COLO829 (cell line): ENCODE measurements at regions not wholly inside any gene's neighbourhood (a gene's known extent, or its start where the extent isn't known, plus 50 kb on each side); places are given as distances from the start of the nearest gene placed in this dataset.
A peak's percentile ranks its signal among the peaks of the same experiment; 100 is the strongest.
"Not testable (repeated sequence)": the region's sequence is repeated elsewhere in the genome, so short reads cannot be mapped to it uniquely, and the experiment has no call there.

Source experiments
- DNase-seq: peaks from one replicate; pipeline ENCODE4 v3.0.0; 2012; ENCODE audit warnings: low spot score

DNA sequence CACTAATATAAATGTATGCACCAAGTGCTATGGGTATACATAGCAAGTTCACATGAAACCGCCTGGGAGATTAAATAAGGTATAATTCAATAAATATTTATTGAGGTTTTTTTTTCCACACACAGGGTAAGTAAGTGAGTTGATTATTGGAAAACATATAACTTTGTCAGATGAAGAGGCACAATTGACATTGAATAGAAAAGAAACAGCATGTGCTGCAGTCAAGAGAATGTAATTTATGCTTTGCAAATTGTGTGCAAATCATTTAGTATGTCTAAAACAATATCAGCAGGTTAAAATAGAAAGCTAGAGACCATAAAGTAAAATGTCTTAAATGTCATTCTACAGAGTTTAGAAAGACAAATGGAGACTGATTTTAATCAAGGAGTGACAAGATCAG lies 560.0 kb downstream of the AMY1C start:
- no peak for DNase-seq

DNA sequence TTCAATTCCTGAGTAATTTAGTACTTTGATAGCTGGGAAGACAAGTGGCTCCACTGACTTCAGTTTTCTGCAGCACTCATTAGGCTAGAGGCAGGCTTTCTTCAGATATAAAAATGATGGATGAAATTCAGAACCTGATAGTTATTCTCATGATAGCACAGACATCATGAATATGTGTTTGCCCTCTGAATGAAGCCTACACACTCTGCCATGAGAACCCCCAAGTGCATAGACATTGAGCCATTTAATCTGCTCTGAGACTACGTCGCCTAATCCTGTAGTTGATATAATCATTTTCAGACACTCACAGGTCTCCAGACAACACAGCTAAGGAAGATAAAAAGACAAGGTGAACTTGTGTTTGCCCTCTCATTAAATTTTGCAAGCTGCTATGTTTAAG lies 566.1 kb downstream of the AMY1C start:
- DNase-seq: no peak

DNA sequence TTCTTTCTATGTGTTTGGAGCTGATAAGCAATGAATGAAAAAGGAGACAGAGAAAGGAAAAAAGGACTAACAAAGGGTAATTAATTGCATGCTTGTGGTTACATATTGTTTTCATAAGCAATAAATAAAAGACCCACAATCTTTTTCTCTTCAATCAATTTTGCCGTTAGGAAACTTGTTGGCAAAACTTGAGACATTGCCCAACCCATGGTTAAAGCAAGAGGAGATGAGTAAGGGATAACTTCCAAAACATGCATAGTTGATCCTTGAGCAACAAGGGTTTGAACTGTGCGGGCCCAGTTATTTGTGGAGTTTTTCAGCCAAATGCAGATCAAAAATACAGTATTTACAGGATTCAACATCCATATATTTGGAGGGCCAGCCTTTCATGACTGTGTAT lies 572.4 kb downstream of the AMY1C start:
- DNase-seq: no peak

DNA sequence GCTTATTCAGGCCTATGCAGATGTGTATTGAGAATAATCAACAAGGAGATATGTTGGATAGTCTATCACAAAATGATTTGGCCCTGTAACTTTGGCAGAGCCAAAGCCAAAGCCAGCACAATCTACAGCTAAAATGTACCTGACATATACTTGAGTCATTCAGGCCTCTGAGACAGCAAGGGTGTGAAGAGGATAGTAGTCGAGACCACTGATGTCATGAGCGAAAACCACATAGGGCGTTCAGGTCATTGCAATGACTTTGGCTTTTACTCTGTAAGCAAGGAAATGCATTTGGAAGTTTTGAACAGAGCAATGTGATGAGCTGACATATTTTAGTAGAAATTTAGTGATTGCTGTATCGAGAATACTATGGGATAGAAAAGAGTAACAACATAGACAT lies 579.6 kb downstream of the AMY1C start:
- no peak for DNase-seq

DNA sequence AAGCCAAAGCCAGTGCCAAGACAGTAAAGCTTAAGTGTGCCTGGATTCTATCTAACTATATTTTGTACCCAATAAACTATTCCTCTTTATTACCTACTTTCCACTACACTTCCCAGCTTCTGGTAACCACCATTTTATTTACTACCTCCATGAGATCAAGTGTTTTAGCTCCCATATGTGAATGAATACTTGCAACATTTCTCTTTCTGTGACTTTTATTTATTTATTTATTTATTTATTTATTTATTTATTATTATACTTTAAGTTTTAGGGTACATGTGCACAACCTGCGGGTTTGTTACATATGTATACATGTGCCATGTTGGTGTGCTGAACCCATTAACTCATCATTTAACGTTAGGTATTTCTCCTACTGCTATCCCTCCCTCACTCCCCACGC lies 582.1 kb downstream of the AMY1C start:
- no peak for DNase-seq

DNA sequence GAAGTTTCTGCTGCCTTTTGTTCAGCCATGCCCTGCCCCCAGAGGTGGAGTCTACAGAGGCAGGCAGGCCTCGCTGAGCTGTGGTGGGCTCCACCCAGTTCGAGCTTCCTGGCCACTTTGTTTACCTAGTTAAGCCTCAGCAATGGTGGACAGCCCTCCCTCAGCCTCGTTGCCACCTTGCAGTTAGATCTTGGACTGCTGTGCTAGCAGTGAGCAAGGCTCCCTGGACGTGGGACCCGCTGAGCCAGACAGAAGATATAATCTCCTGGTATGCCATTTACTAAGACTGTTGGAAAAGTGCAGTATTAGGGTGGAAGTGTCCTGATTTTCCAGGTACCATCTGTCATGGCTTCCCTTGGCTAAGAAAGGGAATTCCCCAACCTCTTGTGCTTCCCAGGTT lies 588.2 kb downstream of the AMY1C start:
- not testable (repeated sequence) for DNase-seq

DNA sequence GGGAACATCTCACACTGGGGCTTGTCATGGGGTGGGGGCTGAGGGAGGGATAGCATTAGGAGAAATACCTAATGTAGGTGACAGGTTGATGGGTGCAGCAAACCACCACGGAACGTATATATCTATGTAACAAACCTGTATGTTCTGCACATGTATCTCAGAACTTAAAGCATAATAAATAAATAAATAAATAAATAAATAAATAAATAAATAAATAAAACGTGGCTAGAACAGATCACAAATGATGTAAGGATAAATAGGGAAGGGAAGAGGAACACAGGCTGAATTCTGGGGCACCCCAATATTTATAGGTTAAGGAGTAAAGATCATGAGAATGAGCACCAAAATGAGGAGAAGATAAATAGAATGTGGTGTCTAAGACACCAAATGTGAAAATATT lies 592.2 kb downstream of the AMY1C start:
- no peak for DNase-seq

DNA sequence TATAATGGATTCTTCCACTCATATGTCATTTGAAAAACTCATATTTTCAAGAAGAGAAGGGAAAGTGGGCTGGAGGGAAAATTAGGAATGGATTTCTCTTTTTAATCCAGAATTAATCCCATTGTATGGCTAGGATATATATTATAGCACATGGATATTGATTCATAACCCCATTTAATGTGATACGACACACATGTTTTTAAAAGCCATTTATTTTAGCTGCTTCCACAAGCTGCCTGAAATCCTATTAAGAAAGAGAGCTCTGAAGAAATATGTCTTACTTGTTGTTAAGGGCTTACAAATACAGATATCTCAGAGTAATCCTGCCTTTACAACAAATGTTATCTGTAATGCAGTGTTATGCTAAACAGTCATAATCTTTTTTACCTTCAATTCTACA lies 598.6 kb downstream of the AMY1C start:
- no peak for DNase-seq

DNA sequence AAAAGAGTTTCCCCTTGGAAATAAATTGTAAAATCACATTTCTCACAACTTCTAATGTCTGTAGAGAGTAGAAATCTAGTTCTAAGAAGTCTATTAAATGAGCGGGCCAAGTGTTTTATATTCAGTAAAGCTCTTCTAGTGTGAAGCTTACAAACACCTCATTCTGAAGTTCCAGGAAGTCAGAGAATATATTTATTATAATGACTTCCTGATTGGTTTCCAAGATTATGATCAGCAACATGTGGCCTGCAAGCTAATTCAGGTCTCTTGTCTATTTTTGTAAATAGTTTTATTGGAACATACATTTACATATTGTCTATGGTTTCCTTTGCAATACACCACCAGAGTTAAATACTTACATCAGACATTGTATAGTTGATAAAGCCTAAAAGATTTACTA lies 603.9 kb downstream of the AMY1C start:
- DNase-seq: no peak

DNA sequence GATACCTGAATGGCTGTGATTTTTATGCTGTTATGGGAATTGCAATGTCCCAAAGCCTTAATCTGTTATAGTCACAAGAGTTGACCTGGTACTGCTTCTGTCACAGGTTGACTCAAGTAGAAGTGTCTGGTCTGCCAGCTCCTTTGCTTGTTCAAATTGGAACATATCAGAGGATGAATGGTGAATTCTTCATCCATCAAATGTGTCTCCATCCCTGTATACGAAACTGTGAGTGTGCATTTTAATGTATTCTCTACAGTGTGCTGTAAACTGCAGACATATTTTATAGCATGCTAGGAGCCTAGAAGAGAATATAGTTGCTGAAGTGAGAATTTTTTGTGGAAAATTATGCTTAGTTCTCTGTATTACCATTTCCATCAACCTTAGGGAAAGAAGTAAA lies 608.4 kb downstream of the AMY1C start:
- no peak for DNase-seq

DNA sequence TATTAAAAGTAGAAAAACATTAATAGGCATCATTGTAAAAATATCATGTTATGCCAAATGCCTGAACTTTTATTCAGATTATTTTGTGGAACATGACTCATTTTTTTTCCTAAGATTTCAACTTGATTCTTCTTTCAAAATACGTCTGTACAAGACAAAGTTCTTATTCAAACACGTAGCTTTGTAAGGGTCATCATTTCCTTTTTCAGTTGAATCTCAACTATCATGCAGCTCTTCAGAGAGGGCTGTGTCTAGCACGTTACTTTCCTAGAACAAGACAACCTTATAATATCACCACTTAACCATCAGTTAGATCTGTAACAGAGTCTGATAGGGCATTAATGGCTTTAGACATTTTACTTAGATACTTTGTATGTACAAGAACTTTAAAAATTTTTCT lies 608.9 kb downstream of the AMY1C start:
- DNase-seq: peak; percentile 15

DNA sequence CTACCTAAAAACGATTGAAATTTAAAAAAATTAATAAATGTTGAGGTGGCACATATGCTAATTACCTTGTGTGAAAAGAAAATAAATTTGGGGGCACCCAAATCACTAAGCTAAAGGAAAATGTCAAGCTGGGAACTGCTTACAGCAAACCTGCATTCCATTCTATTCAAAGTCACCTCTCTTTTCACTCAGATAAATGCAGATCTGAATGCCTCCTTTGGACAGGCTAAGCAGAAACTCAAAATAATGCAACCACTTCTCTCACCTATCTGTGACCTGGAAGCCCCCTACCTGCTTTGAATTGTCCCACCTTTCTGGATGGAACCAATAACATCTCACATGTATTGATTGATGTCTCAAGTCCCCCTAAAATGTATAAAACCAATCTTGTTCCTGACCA lies 628.7 kb downstream of the AMY1C start:
- DNase-seq: no peak

DNA sequence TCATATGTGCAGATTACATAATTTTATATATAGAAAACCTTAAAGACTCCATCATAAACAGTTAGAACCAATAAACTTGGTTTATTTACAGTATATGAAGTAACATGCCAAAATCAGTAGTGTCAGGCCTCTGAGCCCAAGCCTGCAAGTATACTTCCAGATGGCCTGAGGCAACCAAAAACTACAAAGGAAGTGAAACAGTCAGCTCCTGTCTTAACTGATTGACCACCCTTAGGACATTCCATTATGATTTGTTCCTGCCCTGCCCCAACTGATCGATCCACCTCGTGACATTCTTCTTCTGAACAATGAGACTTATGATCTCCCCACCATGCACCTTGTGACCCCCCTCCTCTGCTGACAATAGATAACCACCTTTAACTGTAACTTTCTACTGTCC lies 630.3 kb downstream of the AMY1C start:
- DNase-seq: no peak

DNA sequence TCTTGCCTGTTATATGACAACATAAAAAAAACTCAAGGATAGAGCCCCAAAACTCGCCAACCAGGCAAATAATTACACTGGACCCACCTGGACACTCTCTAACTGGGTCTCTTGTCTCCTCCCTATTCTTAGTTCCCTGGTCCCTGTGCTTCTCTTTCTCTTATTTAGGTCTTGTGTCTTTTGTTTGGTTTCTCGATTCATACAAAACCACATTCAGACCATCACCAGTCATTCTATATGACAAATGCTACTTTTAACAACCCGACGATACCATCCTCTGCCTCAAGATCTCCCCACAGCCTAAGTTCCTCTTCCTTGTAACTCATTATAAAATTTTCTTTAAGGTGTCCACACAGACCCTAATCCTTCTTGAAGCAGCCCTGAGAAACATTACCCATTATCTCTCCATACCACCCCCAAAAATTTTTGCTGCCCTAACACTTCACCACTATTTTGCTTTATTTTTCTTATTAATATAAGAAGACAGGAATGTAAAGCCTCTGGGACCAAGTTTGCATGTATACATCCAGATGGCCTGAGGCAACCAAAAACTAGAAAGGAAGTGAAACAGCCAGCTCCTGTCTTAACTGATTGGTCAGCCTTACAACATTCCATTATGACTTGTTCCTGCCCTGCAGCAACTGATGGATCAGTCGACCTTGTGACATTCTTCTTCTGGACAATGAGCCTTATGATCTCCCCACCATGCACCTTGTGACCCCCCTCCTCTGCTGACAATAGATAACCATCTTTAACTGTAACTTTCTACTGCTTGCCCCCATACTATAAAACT lies 638.2 kb downstream of the AMY1C start:
- DNase-seq: peak; percentile 21

DNA sequence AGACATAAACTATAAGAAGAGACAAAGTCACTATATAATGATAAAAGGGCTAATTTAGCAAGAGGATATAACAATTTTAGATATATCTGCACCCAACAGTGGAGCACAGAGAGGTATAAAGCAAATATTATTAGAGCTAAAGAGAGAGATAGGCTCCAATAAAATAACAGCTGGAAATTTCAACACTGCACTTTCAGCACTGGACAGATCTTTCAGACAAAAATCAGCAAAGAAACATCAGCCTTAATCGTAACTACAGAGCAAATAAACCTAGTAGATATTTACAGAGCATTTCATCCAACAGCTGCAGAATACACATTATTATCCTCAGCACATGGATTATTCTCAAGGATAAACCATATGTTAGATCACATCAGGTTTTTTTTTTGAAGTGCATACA lies 642.9 kb downstream of the AMY1C start:
- DNase-seq: no peak

DNA sequence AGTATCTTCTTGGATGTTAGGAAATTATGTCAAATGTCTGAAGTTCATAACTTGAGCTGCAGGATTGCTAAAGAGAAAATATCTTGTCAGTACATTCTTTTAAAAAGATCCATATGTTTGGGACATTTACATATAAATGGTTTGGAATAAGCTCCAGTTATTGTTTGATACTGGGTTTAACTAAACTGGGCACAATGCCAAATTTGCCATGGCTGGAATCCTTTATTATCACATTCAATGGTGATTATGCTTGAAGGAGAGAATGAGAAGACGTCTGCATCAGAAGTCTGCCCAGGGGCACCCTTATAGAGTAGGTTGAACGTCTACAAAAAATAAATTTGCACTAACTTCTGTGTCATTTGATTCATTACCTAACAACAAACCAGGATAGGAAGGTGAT lies 652.5 kb downstream of the AMY1C start:
- DNase-seq: no peak

DNA sequence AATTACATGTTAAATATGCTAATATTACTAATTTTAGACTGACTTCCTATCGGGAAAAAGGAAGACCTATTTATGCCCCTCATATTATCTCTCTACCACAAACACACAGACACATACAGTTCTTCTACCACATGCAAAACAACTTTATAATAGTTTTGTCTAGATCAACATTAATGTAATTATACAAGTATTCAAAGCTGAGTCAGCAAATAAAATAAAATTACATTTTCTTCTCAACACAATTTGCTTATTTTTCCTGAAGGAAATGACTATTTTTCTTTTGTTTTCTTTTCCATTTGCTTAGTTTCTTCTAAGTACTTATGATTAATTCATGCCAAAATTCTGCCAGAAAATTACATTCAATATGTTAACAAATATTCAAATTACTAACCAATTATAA lies 654.2 kb downstream of the AMY1C start:
- no peak for DNase-seq

DNA sequence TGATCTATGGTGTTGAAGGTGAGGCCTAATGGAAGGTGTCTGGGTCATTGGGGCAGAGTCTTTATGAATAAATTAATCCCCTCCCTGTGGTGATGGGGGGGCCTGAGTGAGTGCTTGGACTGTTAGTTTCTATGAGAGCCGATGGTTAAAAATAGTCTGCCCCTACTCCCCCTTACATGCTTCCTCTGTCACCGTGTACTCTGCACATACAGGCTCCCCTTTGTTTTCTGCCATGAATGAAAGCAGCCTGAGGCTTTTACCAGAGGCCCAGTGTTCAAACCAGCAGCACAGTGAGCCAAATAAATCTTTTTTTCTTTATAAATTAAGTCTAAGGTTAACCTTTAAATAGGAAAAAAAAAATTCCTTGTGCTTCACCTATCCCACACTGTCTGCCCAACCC lies 657.0 kb downstream of the AMY1C start:
- peak; percentile 57 for DNase-seq

DNA sequence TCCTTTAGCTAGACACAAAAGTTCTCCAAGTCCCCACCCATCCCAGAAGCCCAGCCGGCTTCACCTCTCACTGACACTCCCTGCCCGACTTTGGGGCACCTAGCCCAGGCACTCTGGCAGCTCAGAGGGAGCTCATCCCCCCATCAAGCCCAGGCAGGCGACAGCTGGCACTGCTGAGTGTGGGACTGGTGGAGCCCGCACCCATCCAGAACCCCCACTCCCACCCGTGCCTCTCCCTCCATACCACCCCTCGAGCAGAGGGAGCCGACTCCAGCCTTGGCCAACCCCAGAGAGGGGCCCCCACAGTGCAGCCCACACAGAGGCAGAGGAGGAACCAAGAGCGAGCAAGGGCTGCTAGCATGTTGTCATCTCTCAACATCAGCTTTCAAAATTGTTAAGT lies 658.6 kb downstream of the AMY1C start:
- no peak for DNase-seq

DNA sequence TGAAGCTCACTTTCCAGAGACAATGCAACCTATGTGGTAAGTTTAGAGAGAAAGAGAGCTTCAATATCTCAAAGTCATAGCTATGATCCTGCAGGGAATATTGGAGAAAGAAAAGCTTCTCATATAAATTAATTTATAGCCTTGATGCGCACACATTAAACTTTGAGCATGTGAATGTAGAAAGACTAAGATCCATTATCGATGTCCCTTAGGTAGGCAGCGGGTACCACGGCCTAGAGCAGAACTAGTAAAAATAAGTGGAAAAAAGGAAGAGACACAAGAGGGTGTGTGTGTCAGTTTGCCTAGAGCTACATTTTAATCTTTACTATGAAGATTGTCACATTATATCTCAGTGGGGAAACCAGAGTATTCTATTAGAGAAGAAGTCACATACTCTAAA lies 685.6 kb downstream of the AMY1C start:
- DNase-seq: no peak

DNA sequence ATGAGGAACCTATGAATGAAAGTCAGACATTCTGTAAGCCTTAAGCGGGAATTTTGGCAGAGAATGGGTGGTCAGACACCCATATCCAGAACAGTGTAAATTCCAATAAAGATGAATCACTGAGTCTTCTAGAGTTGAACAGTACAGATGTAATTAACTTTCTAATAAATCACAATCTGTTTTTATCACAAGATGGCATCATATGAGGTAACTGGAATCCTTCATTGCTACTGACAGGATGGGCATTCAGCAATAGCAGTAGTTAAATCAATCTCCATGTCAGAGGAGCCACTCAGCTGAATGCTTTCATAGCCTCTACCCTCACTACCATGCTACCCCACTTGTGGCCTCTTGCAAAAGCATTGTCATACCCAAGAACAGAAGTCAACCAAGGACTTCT lies 690.3 kb downstream of the AMY1C start:
- DNase-seq: no peak

DNA sequence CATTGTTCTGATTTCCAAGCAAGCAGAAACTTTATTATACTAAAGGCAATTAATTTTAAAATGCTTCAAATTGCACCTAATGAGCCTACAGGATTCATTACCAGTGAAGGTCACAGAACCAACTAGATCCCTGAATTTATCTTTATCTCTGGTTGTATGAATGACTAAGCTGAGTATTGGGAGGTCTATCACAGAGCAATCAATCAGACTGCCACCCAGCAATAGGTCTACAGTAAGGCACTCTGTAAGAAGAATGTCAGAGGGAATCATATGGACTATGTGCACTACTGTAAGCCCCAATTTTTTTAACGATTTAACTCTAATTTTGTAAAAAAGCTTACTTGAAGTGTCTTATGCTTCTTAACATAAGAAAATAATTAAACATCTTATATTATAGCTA lies 707.0 kb downstream of the AMY1C start:
- no peak for DNase-seq

DNA sequence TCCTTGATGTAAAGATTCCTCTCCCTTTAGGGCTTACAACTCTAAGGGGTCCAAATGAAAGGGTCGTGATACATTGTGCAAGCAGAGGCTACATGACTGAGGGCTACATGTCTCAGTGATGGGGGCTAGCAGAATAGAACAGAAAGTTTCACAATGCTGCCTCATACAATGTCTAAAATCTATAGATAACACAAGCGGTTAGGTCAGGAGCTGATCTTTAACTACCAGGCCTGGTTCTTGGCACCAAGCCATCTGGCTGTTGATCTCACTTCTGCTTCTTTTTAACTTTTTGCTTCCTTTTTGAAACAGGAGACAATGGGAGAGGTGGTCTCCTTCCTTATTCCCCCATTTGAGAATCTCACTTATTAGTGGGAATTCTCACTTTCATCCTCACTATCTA lies 710.2 kb downstream of the AMY1C start:
- no peak for DNase-seq

DNA sequence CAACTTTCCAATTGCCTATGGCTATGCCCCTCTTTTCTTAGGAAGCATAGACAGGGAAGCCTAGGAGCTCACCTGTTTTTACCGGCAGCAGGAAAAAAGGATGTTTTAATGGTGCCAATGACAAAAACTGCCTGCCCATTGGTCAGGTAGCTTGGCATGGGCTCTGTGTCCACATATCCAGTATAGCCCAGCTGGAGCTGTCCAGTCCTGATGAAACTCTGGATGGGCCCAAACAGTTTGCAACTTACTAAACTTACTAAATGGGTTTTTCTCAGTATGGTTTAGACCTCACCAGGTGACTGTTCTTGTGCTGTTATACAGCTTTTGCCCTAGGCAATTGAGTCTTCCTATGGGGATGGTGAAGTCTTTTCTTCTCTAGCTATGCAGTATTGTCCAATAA lies 711.2 kb downstream of the AMY1C start:
- DNase-seq: no peak
